K562 (cell line): ENCODE measurements at regions not wholly inside any gene's neighbourhood (a gene's known extent, or its start where the extent isn't known, plus 50 kb on each side); places are given as distances from the start of the nearest gene placed in this dataset.
"Not testable (repeated sequence)": the region's sequence is repeated elsewhere in the genome, so short reads cannot be mapped to it uniquely, and the experiment has no call there.

ENCODE experiments used
- ATAC-seq: fragments of 200-7000 bp; cut with Tn5 transposase; 3 replicates; pipeline ENCODE4 v1.9.1; 2020; ENCODE audit warnings: moderate library complexity
- BruUV-seq: library from RNA; stranded (reverse); fragments of 400-500 nt; replicated peaks from 2 replicates; lab custom pipeline; 2021; lab: Mats Ljungman, UMichigan
- CTCF ChIA-PET: fragments of 300-600 bp; formaldehyde crosslinking; extraction: SDS; loops from one replicate; lab custom pipeline; 2021; ENCODE audit warnings: low intra/inter-chr PET ratio; lab: Yijun Ruan, JAX
- POLR2A ChIA-PET: fragments of 300-600, 350-650 bp; sonication (Branson Sonifier 250); formaldehyde crosslinking; extraction: SDS; loops from one replicate; lab custom pipeline; 2021; ENCODE audit warnings: antibody characterized with exemption, inconsistent platforms; lab: Yijun Ruan, JAX
- DNase-seq, 4 experiments: peaks; one replicate each; pipeline versions ENCODE4 v3.0.0 to v3.0.0-alpha.2; 2011 to 2018; ENCODE audit warnings: low spot score in 3 of 4, mixed read lengths in 3 of 4; ENCODE audit errors: extremely low read depth in 1 of 4
- FAIRE-seq: peaks from 2 replicates; lab custom pipeline; 2011; peaks lifted over from hg19 to GRCh38; lab: Jason Lieb, UNC
- H2AFZ ChIP-seq: 2 replicates; pipeline ENCODE4 v1.6.0; 2011; ENCODE audit warnings: low read depth, low read length, control low read depth, inconsistent platforms
- H3K27ac ChIP-seq: fragments of 200-600 bp; 3 replicates; pipeline ENCODE4 v1.8.0; 2011; ENCODE audit warnings: low read depth, mild to moderate bottlenecking, control low read depth, inconsistent platforms, low read length, moderate library complexity, mixed read lengths; ENCODE audit errors: extremely low read depth
- H3K27me3 ChIP-seq, 2 experiments: fragments of 300-600 bp in 1 of 2; 2 replicates in 1 of 2; 3 replicates in 1 of 2; pipeline versions ENCODE4 v1.6.0 to v1.8.0; 2011; ENCODE audit warnings: inconsistent platforms in 2 of 2, low read length in 2 of 2, mild to moderate bottlenecking in 1 of 2, mixed read lengths in 1 of 2, moderate library complexity in 1 of 2; ENCODE audit not compliant: control insufficient read depth in 2 of 2, insufficient read depth in 2 of 2
- H3K36me3 ChIP-seq: fragments of 300-600 bp; 3 replicates; pipeline ENCODE4 v1.8.0; 2011; ENCODE audit warnings: mild to moderate bottlenecking, low read length, inconsistent platforms; ENCODE audit not compliant: control insufficient read depth, insufficient read depth
- H3K4me1 ChIP-seq, 2 experiments: fragments of 200-600 bp in 1 of 2; replicated peaks in 1 of 2; 2 replicates in 1 of 2; 3 replicates in 1 of 2; pipeline versions ENCODE4 v1.5.1 to v1.8.0; 2011; ENCODE audit warnings: inconsistent platforms in 2 of 2, low read length in 2 of 2, mild to moderate bottlenecking in 1 of 2, mixed read lengths in 1 of 2, moderate library complexity in 1 of 2; ENCODE audit not compliant: control insufficient read depth in 2 of 2, insufficient read depth in 2 of 2
- H3K4me2 ChIP-seq: 2 replicates; pipeline ENCODE4 v1.6.1; 2011; ENCODE audit warnings: low read length, control low read depth, inconsistent platforms, mixed read lengths; ENCODE audit not compliant: insufficient read depth
- H3K4me3 ChIP-seq: fragments of 200-600 bp; sonication (generic), shearing (Covaris generic); 2 replicates; pipeline ENCODE4 v1.5.1; 2016; ENCODE audit warnings: control low read depth, inconsistent platforms
- H3K79me2 ChIP-seq: fragments of 200-600 bp; 3 replicates; pipeline ENCODE4 v1.8.0; 2011; ENCODE audit warnings: low read length, inconsistent platforms; ENCODE audit not compliant: control insufficient read depth, insufficient read depth
- H3K9ac ChIP-seq, 2 experiments: 2 replicates each; pipeline versions ENCODE4 v1.6.0 to v1.6.1; 2011; ENCODE audit warnings: low read depth in 2 of 2, low read length in 2 of 2, control low read depth in 1 of 2, inconsistent platforms in 1 of 2, mild to moderate bottlenecking in 1 of 2, mixed read lengths in 1 of 2; ENCODE audit not compliant: insufficient read depth in 1 of 2
- H3K9me1 ChIP-seq: one replicate; pipeline ENCODE4 v1.6.0; 2011; ENCODE audit warnings: inconsistent platforms, mild to moderate bottlenecking, low read length, moderate library complexity; ENCODE audit not compliant: control insufficient read depth, insufficient read depth
- H3K9me3 ChIP-seq: replicated peaks from 2 replicates; pipeline ENCODE4 v1.5.1; 2011; ENCODE audit warnings: low read depth, low read length, inconsistent platforms; ENCODE audit not compliant: control insufficient read depth, insufficient read depth
- H4K20me1 ChIP-seq: replicated peaks from 2 replicates; pipeline ENCODE4 v1.6.1; 2011; ENCODE audit warnings: low read length, inconsistent platforms, mixed read lengths; ENCODE audit not compliant: control insufficient read depth, insufficient read depth
- HMBOX1 ChIP-seq: sonication (generic); IDR thresholded peaks from 2 replicates; pipeline ENCODE4 v1.6.1; 2016
- WGBS: fragments of 100-300 bp; shearing (Covaris generic); methylation state at CpG from one replicate; pipeline ENCODE4 v1.1.6; 2016; ENCODE audit warnings: low coverage, mixed read lengths; ENCODE audit not compliant: insufficient coverage; ENCODE audit errors: missing lambda C conversion rate; 5-methylcytosine and 5-hydroxymethylcytosine counted together
- in situ Hi-C: fragments of 300-500 bp; cut with MboI; formaldehyde crosslinking; loops from 4 replicates; pipeline ENCODE4 v1.15.0; 2018; ENCODE audit warnings: inconsistent platforms, mixed read lengths
- intact Hi-C: fragments of 100-400 bp; cut with micrococcal nuclease; formaldehyde crosslinking; loops from 2 replicates; pipeline ENCODE4 v1.14.2; 2022

GRCh38 chr2:111378348-111378747, 257.6 kb downstream of the BCL2L11 start:
- H3K27me3 ChIP-seq, H2AFZ ChIP-seq, intact Hi-C loops, H3K27ac ChIP-seq, BruUV-seq, H3K9ac ChIP-seq, POLR2A ChIA-PET, DNase-seq, in situ Hi-C loops, H3K9me1 ChIP-seq, H3K4me2 ChIP-seq, H3K36me3 ChIP-seq, H3K4me3 ChIP-seq, H3K9me3 ChIP-seq, CTCF ChIA-PET, H4K20me1 ChIP-seq: not testable (repeated sequence)
- FAIRE-seq = peak; percentile 78
- WGBS = no CpG with 5 or more reads among the region's 3 CpGs
- peaks cover 14% of the 10 kb centered on the region for H3K79me2 ChIP-seq
- peak; percentile 32 for ATAC-seq
- peaks cover 0 to 11% of the 10 kb centered on the region in 2 experiments; a peak in 3 of 5 replicates for H3K4me1 ChIP-seq
- TF ChIP-seq HMBOX1 = peak; percentile 82

- H3K36me3 ChIP-seq, H3K79me2 ChIP-seq, intact Hi-C loops, H2AFZ ChIP-seq, ATAC-seq, in situ Hi-C loops, CTCF ChIA-PET, H3K4me3 ChIP-seq, DNase-seq, H3K27ac ChIP-seq, H3K9me3 ChIP-seq, H3K4me2 ChIP-seq, H3K27me3 ChIP-seq, H3K9ac ChIP-seq, BruUV-seq, H4K20me1 ChIP-seq, H3K9me1 ChIP-seq, H3K4me1 ChIP-seq, POLR2A ChIA-PET: not testable (repeated sequence)
- 96% methylated on average over 4 of the region's 5 CpGs for WGBS
- FAIRE-seq = peak; percentile 48
Observed at GRCh38 chr2:111380733-111381439, 260.2 kb downstream of the BCL2L11 start.
